NCI-H2196 (cell line): ENCODE measurements at regions not wholly inside any gene's neighbourhood (a gene's known extent, or its start where the extent isn't known, plus 50 kb on each side); places are given as distances from the start of the nearest gene placed in this dataset.

Source experiments
- DNase-seq: peaks from one replicate; lab custom pipeline; 2025; ENCODE audit not compliant: unreplicated experiment; lab: John Stamatoyannopoulos, UW

DNA sequence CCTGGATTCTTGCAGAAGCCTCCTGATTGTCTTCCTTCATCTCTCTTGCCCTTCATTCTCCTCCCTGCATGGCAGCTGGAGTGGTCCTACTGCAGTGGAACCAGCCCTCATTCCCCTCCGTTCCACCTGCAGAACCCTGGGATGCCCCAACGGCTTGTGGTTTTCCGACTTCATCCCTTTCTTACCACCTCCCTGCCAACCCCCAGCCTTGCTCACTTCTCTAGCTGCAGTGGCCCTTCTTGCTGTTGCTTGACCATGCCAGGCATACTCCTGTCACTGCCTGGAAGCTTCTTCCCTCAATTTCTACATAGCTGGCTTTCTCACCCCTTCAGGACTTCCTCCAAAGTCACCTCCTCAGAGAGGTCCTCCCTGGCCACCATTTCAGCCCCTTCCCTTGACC is 123.3 kb downstream of the BEGAIN start:
- DNase-seq = no peak

DNA sequence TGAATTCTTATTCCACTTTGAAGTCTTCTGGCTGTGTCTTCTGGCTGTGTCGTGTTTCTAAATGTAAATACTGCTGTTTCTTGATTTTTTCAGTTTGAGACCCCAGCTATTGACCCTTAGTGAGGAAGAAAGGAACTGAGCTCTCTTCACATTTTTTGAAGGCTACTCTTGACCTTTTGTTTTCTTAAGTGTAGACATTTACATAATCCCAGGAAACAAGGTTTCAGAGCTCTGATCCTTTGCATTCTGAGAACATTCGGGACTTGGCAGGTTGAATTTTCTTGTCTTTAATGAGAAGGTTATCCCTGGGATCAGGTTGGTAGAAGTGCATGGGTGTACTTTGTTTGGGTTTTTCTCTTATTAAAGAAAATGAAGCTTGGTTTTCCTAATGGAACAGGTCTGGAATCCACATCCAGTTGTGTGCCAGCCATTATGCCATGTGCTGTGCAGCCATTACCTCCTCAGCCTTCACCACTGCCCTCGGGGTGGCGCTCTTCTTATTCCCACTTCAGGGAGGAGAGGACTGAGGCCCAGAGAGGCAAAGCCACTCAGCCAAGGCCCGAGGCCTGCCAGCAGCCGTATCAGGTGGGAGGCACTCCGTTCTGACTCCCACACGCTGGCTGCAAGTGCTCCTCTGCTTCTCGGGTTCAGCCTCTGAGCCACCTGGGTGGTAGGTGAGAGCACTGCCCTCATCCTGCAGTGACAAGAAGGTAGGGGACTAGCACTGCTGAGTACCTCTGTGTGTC is 120.9 kb downstream of the BEGAIN start:
- DNase-seq = no peak

GRCh38 chr14:100467046-100467750 is 120.0 kb downstream of the BEGAIN start:
- no peak for DNase-seq

GRCh38 chr14:100467939-100468338 is 119.3 kb downstream of the BEGAIN start:
- no peak for DNase-seq

DNA sequence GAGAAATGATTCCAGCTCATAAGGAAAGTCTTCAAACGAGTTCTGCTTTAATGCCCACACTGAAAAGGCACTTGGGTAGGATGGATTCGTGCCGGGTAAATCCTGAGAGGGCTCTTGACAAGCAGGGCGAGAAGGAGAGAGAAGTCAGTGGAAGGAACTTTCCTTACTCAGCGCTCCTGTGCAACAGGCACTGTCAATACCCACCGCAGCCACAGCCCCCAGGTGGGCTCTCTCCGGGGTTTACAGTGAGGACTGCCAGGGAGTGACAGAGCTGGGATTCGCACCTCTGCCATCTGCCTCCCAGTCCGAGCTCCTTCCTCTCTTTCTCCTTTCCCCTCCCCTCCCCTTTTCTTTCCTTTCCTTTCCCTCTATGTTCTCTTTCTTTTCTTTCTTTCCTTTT is 118.7 kb downstream of the BEGAIN start:
- no peak for DNase-seq

DNA sequence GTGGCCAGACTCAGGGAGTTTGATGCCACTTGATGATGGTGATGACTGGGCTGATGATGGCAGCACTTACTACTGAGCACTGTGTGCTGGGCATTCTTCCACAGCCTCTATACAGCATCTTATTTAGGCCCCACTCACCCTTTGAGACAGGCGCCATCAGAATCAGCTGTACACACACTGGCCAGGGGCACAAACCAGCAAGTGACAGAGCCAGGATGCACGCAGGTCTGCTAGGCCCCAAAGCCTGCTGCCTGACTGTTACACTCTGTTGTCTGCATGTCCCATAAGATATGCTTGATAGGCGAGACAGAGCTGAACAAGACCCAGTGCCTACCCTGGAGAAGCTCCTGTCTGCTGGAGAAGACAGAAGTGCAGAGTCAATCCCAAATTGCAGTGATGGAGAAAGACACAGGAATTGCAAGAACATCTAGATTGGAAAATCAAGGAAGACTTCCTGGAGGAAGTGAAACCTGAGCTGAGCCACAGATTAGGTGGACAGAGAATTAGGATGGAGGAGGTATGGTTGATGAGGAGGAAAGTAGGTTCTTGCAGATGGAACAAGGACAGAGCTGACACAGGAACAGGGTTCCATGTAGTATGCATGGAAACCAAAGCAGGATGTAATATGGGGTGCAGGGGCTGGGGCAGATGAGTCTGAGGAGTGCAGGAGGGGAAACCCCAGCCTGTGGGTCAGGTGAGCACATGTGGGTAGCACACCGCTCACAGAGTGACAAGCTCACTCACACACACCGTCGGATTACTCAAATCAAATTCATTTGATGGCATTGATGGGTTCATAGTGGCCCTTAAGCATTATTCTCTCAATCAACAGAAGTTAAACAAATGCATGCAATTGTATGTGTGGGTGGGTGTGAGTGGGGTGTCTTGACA is 117.3 kb downstream of the BEGAIN start:
- DNase-seq = no peak

DNA sequence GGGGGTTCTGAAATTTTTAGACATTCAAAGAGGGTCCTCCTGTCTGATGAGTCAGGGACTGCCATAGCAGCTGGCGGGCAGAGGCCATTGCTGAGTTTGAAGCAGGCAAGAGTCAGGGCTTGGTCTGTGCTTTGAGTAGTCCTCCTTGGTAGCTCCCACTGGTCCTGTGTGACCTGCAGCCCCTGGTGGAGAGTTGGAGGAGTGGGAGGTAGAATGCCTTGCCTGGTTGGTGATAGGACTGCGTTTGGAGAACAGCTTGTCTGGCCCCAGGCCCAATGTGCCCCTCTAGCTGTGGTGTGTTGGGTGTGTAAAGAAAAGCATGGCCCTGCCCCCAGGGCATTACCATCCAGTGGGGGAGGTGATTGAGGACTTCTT is 116.7 kb downstream of the BEGAIN start:
- no peak for DNase-seq

- DNase-seq = no peak
Observed at GRCh38 chr14:100471441-100472093, 115.7 kb downstream of the BEGAIN start.

DNA sequence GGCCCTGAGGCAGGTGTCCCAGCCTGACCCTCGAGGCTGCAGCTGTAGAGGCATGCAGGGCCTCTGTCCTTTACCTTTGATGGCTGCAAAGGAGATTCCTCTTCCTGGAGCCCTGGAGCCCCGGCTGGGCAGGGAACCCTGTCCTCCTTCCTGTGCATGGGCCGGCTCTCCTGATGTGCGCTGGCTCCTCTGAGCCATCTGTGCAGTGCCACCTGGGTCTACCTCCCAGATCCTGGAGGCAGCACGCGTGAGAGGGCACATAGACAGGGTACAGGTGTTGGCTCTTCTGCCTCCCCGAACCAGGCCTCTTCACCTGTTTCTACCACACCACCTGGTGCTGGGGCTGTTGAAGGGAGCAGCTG is 115.1 kb downstream of the BEGAIN start:
- no peak for DNase-seq

DNA sequence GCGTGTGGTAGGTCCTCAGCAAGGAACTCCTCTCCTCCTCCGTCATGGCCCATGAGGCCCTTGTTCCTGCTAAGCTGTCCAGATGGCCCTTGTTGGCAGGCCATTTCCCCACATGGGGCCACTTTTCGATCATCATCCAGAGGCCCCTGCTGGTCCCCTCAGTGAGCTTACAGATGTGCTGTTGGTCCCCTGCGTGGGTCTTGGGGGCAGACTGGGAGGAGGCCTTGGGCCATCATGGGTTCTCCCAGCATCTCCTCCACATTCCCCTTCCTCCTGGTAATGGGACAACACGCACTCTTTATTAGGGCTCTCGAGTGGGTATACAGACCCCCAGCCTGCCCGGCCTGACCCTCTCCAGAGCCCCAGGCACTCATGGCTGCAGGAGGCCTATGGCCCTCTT is 114.7 kb downstream of the BEGAIN start:
- DNase-seq = no peak

DNA sequence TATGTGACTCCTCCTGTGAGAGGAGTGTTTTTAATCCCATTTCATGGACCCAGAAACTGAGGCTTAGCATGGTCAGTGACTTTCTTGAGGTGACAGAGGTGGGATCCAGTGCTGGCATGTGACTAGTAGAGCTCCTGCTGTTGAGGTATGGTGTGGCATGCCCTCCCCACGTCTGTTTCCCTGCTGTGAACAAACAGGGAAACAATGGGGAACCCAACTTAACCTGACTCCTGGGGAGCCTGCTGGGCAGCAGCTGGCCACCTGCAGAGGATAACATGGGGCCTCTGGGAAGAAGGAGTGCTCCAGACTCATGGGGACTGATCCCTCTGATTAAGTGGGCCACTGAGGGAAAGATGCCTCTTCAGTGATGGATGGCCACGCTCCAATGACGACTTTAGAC is 114.0 kb downstream of the BEGAIN start:
- no peak for DNase-seq

DNA sequence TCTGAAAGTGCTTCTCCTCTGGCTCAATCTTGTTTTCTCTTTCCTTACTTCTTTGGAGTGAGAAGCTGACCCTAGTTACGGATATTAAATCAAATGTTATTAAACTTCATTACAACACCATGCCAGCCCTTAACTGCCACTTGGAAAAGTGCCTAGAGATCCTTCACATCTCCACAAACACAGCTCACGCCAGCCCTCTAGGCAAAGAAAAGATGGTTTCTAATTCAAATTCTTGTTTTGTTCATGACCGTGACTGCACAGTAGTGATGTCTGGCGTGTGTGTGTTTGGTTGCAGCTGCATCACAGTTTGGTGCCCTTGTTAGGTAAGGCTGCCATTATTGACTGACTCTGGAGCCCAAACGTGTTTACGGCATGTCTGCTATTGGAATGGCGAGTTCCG is 113.0 kb downstream of the BEGAIN start:
- no peak for DNase-seq

DNA sequence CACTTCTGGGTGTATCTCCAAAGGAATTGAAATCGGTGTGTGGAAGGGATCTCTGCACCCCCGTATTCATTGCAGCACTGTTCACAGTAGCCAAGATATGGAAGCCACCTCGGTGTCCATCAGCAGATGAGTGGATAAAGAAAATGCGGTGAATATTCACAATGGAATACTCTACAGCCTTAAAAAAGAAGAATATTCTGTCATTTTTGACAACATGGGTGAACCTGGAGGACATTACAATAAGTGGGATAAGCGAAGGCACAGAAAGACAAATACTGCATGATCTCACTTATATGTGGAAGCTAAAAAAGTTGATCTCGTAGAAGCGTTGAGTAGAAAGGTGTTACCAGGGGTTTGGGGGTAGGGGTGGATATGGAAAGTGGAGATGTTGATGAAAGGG is 111.9 kb downstream of the BEGAIN start:
- DNase-seq = no peak

GRCh38 chr14:100476012-100476822 is 111.0 kb downstream of the BEGAIN start:
- DNase-seq = no peak

- no peak for DNase-seq
Observed at GRCh38 chr14:100484531-100485267, 102.5 kb downstream of the BEGAIN start.

DNA sequence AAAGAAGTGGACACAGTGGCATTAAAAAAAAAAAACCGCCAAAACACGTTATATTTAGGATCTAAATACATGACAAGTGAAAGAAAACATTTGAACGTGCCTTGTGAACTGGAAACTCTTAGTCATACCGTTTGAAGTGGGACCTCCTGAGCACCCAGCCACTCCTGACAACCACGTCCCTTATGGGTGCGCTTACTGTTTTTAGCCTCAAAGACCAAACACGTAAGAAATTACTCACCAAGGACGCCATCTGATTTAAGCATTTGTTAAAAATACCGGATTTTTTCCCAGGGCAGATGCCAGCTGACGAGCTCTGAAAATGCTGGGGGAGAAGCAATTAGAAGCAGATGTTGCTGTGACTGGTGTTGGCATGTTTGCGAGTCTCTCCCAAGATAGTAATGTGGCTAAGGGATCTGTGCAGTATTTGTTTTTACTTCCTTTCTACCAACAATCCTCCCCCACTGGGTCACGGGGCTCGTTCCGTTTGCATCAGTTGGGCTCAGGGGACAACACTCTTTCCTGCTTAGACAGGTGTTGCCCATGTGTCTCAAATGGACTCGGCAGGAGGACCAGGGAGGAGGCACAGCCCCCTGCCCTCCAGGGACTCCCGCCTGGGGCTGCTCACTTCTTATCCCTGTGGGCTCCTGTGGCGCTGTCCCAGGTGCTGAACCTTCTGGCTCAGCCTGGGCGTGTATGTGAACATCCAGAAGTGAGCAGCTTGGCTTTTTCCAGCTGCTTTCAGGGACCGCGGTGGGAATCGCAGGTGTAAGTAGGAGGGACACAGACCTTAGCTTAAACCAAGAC is 101.0 kb downstream of the BEGAIN start:
- DNase-seq = no peak
